ENCODE measurements at regions not wholly inside any gene's neighbourhood (a gene's known extent, or its start where the extent isn't known, plus 50 kb on each side); places are given as distances from the start of the nearest gene placed in this dataset.
A peak's percentile ranks its signal among the peaks of the same experiment; 100 is the strongest.

- H3K4me3 ChIP-seq = no peak overlapping the region
- H3K4me1 ChIP-seq (replicated peaks; ENCODE audit: insufficient read depth) = peaks cover 32% of the 10 kb centered on the region
- POLR2A ChIA-PET (ENCODE audit: unreplicated experiment) = interaction anchor here (0.5 to 0.7 kb wide), 4 partner anchors 32 to 726 kb away, joined by 3 to 21 read pairs (median 4); partner anchors contain the start of gene GPBP1
- peak overlapping the region; percentile 55 for H3K4me2 ChIP-seq
- no peaks in the 10 kb centered on the region for H3K9me2 ChIP-seq (ENCODE audit: insufficient read depth)
- H3K27ac ChIP-seq = peak overlapping the region; percentile 79
- no peak overlapping the region for H2AFZ ChIP-seq
- CTCF ChIA-PET = interaction anchor here (0.7 to 1.2 kb wide), 5 partner anchors 96 to 391 kb away, joined by 3 to 5 read pairs (median 4); no protein-coding TSS in a partner anchor
- no peak for TF ChIP-seq EZH2 (IDR thresholded peaks at IDR 0.05; ENCODE audit: low read depth)
- TF ChIP-seq CTCF (conservative IDR thresholded peaks at IDR 0.05) = no peak
- no peaks in the 10 kb centered on the region for H3K79me2 ChIP-seq (ENCODE audit: low read depth)
- no peaks in the 10 kb centered on the region; the same call in 1 of the 2 replicates for H3K9me3 ChIP-seq (ENCODE audit: insufficient read depth, low read depth)
- peak; percentile 75 to 96 for DNase-seq
- no TSS peak for BruUV-seq (replicated peaks)
- no peaks in the 10 kb centered on the region for H4K20me1 ChIP-seq (ENCODE audit: insufficient read depth)
- no peaks in the 10 kb centered on the region for H3K36me3 ChIP-seq (ENCODE audit: low read depth)
- H3K27me3 ChIP-seq (ENCODE audit: insufficient read depth, low read depth) = no peaks in the 10 kb centered on the region
- H3F3A ChIP-seq (ENCODE audit: insufficient read depth, low read depth) = peaks cover 32% of the 10 kb centered on the region
- intact Hi-C loops (cut with micrococcal nuclease; ENCODE audit: unreplicated experiment) = loop anchor here (1.0 to 10.0 kb wide), 6 partner anchors 44 to 370 kb away; partner anchors contain the start of gene MAP3K1
Observed at GRCh38 chr5:56447232-56447631, 214.1 kb upstream of the ANKRD55 start.

- H3K27me3 ChIP-seq (ENCODE audit: insufficient read depth, low read depth) = no peaks in the 10 kb centered on the region
- peak overlapping the region; percentile 55 for H3K4me2 ChIP-seq
- intact Hi-C loops (cut with micrococcal nuclease; ENCODE audit: unreplicated experiment) = loop anchor here (1.0 to 10.0 kb wide), 6 partner anchors 45 to 371 kb away; partner anchors contain the start of gene MAP3K1
- peaks cover 37% of the 10 kb centered on the region for H3K4me1 ChIP-seq (replicated peaks; ENCODE audit: insufficient read depth)
- H3F3A ChIP-seq (ENCODE audit: insufficient read depth, low read depth) = peaks cover 32% of the 10 kb centered on the region
- no peaks in the 10 kb centered on the region for H3K36me3 ChIP-seq (ENCODE audit: low read depth)
- DNase-seq = no peak
- no peaks in the 10 kb centered on the region; the same call in 1 of the 2 replicates for H3K9me3 ChIP-seq (ENCODE audit: insufficient read depth, low read depth)
- CTCF ChIA-PET = interaction anchor here (0.7 to 1.2 kb wide), 5 partner anchors 96 to 392 kb away, joined by 3 to 5 read pairs (median 4); no protein-coding TSS in a partner anchor
- H3K9me2 ChIP-seq (ENCODE audit: insufficient read depth) = no peaks in the 10 kb centered on the region
- no peak overlapping the region for H2AFZ ChIP-seq
- H3K27ac ChIP-seq = peak overlapping the region; percentile 79
- POLR2A ChIA-PET (ENCODE audit: unreplicated experiment) = interaction anchor here (0.5 to 0.7 kb wide), 5 partner anchors 31 to 727 kb away, joined by 3 to 21 read pairs (median 4); partner anchors contain the start of gene GPBP1
- no TSS peak for BruUV-seq (replicated peaks)
- H3K4me3 ChIP-seq = no peak overlapping the region
- no peaks in the 10 kb centered on the region for H4K20me1 ChIP-seq (ENCODE audit: insufficient read depth)
- no peaks in the 10 kb centered on the region for H3K79me2 ChIP-seq (ENCODE audit: low read depth)
- TF ChIP-seq CTCF (conservative IDR thresholded peaks at IDR 0.05) (no peak), EZH2 (IDR thresholded peaks at IDR 0.05; ENCODE audit: low read depth) (no peak)
Observed at GRCh38 chr5:56446728-56447127, 213.6 kb upstream of the ANKRD55 start.

- BruUV-seq (replicated peaks) = no TSS peak
- no peak overlapping the region for H2AFZ ChIP-seq
- no peaks in the 10 kb centered on the region; the same call in 1 of the 2 replicates for H3K9me3 ChIP-seq (ENCODE audit: insufficient read depth, low read depth)
- peaks cover 50% of the 10 kb centered on the region for H3F3A ChIP-seq (ENCODE audit: insufficient read depth, low read depth)
- TF ChIP-seq EZH2 (IDR thresholded peaks at IDR 0.05; ENCODE audit: low read depth) (no peak), CTCF (conservative IDR thresholded peaks at IDR 0.05) (no peak)
- H3K36me3 ChIP-seq (ENCODE audit: low read depth) = no peaks in the 10 kb centered on the region
- H3K9me2 ChIP-seq (ENCODE audit: insufficient read depth) = no peaks in the 10 kb centered on the region
- no peak overlapping the region for H3K4me3 ChIP-seq
- no peaks in the 10 kb centered on the region for H3K27me3 ChIP-seq (ENCODE audit: insufficient read depth, low read depth)
- no peak overlapping the region for H3K27ac ChIP-seq
- H3K79me2 ChIP-seq (ENCODE audit: low read depth) = no peaks in the 10 kb centered on the region
- peaks cover 53% of the 10 kb centered on the region for H3K4me1 ChIP-seq (replicated peaks; ENCODE audit: insufficient read depth)
- intact Hi-C loops (cut with micrococcal nuclease; ENCODE audit: unreplicated experiment) = loop anchor here (10.0 kb wide), 2 partner anchors 81 to 191 kb away; no protein-coding TSS in a partner anchor
- no peak overlapping the region for H3K4me2 ChIP-seq
- DNase-seq = no peak
- ChIA-PET POLR2A (ENCODE audit: unreplicated experiment) (no interaction called here), CTCF (no interaction called here)
- H4K20me1 ChIP-seq (ENCODE audit: insufficient read depth) = no peaks in the 10 kb centered on the region
Observed at GRCh38 chr5:56443826-56444225, 210.7 kb upstream of the ANKRD55 start.

Measured in PC-9 (cell line).